K562 (cell line): ENCODE measurements at regions not wholly inside any gene's neighbourhood (a gene's known extent, or its start where the extent isn't known, plus 50 kb on each side); places are given as distances from the start of the nearest gene placed in this dataset.

Source experiments
- ATAC-seq: fragments of 200-7000 bp; cut with Tn5 transposase; 3 replicates; pipeline ENCODE4 v1.9.1; 2020; ENCODE audit warnings: moderate library complexity
- BruUV-seq: library from RNA; stranded (reverse); fragments of 400-500 nt; replicated peaks from 2 replicates; lab custom pipeline; 2021; lab: Mats Ljungman, UMichigan
- CTCF ChIA-PET: fragments of 300-600 bp; formaldehyde crosslinking; extraction: SDS; loops from one replicate; lab custom pipeline; 2021; ENCODE audit warnings: low intra/inter-chr PET ratio; lab: Yijun Ruan, JAX
- POLR2A ChIA-PET: fragments of 300-600, 350-650 bp; sonication (Branson Sonifier 250); formaldehyde crosslinking; extraction: SDS; loops from one replicate; lab custom pipeline; 2021; ENCODE audit warnings: antibody characterized with exemption, inconsistent platforms; lab: Yijun Ruan, JAX
- DNase-seq, 4 experiments: peaks; one replicate each; pipeline versions ENCODE4 v3.0.0 to v3.0.0-alpha.2; 2011 to 2018; ENCODE audit warnings: low spot score in 3 of 4, mixed read lengths in 3 of 4; ENCODE audit errors: extremely low read depth in 1 of 4
- FAIRE-seq: peaks from 2 replicates; lab custom pipeline; 2011; peaks lifted over from hg19 to GRCh38; lab: Jason Lieb, UNC
- H2AFZ ChIP-seq: 2 replicates; pipeline ENCODE4 v1.6.0; 2011; ENCODE audit warnings: low read depth, low read length, control low read depth, inconsistent platforms
- H3K27ac ChIP-seq: fragments of 200-600 bp; 3 replicates; pipeline ENCODE4 v1.8.0; 2011; ENCODE audit warnings: low read depth, mild to moderate bottlenecking, control low read depth, inconsistent platforms, low read length, moderate library complexity, mixed read lengths; ENCODE audit errors: extremely low read depth
- H3K27me3 ChIP-seq, 2 experiments: fragments of 300-600 bp in 1 of 2; 2 replicates in 1 of 2; 3 replicates in 1 of 2; pipeline versions ENCODE4 v1.6.0 to v1.8.0; 2011; ENCODE audit warnings: inconsistent platforms in 2 of 2, low read length in 2 of 2, mild to moderate bottlenecking in 1 of 2, mixed read lengths in 1 of 2, moderate library complexity in 1 of 2; ENCODE audit not compliant: control insufficient read depth in 2 of 2, insufficient read depth in 2 of 2
- H3K36me3 ChIP-seq: fragments of 300-600 bp; 3 replicates; pipeline ENCODE4 v1.8.0; 2011; ENCODE audit warnings: mild to moderate bottlenecking, low read length, inconsistent platforms; ENCODE audit not compliant: control insufficient read depth, insufficient read depth
- H3K4me1 ChIP-seq, 2 experiments: fragments of 200-600 bp in 1 of 2; replicated peaks in 1 of 2; 2 replicates in 1 of 2; 3 replicates in 1 of 2; pipeline versions ENCODE4 v1.5.1 to v1.8.0; 2011; ENCODE audit warnings: inconsistent platforms in 2 of 2, low read length in 2 of 2, mild to moderate bottlenecking in 1 of 2, mixed read lengths in 1 of 2, moderate library complexity in 1 of 2; ENCODE audit not compliant: control insufficient read depth in 2 of 2, insufficient read depth in 2 of 2
- H3K4me2 ChIP-seq: 2 replicates; pipeline ENCODE4 v1.6.1; 2011; ENCODE audit warnings: low read length, control low read depth, inconsistent platforms, mixed read lengths; ENCODE audit not compliant: insufficient read depth
- H3K4me3 ChIP-seq: fragments of 200-600 bp; sonication (generic), shearing (Covaris generic); 2 replicates; pipeline ENCODE4 v1.5.1; 2016; ENCODE audit warnings: control low read depth, inconsistent platforms
- H3K79me2 ChIP-seq: fragments of 200-600 bp; 3 replicates; pipeline ENCODE4 v1.8.0; 2011; ENCODE audit warnings: low read length, inconsistent platforms; ENCODE audit not compliant: control insufficient read depth, insufficient read depth
- H3K9ac ChIP-seq, 2 experiments: 2 replicates each; pipeline versions ENCODE4 v1.6.0 to v1.6.1; 2011; ENCODE audit warnings: low read depth in 2 of 2, low read length in 2 of 2, control low read depth in 1 of 2, inconsistent platforms in 1 of 2, mild to moderate bottlenecking in 1 of 2, mixed read lengths in 1 of 2; ENCODE audit not compliant: insufficient read depth in 1 of 2
- H3K9me1 ChIP-seq: one replicate; pipeline ENCODE4 v1.6.0; 2011; ENCODE audit warnings: inconsistent platforms, mild to moderate bottlenecking, low read length, moderate library complexity; ENCODE audit not compliant: control insufficient read depth, insufficient read depth
- H3K9me3 ChIP-seq: replicated peaks from 2 replicates; pipeline ENCODE4 v1.5.1; 2011; ENCODE audit warnings: low read depth, low read length, inconsistent platforms; ENCODE audit not compliant: control insufficient read depth, insufficient read depth
- H4K20me1 ChIP-seq: replicated peaks from 2 replicates; pipeline ENCODE4 v1.6.1; 2011; ENCODE audit warnings: low read length, inconsistent platforms, mixed read lengths; ENCODE audit not compliant: control insufficient read depth, insufficient read depth
- ETV6 ChIP-seq, 3 experiments: fragments of 150-350 bp in 1 of 3; sonication (generic) in 1 of 3; formaldehyde crosslinking in 1 of 3; IDR thresholded peaks; 2 replicates each; pipeline versions ENCODE4 v1.6.1 to v1.8.0; 2014 to 2022; ENCODE audit warnings: borderline replicate concordance in 2 of 3, low read depth in 2 of 3, antibody characterized with exemption in 1 of 3, low read length in 1 of 3, mild to moderate bottlenecking in 1 of 3, missing genetic modification reagents in 1 of 3
- HMBOX1 ChIP-seq: sonication (generic); IDR thresholded peaks from 2 replicates; pipeline ENCODE4 v1.6.1; 2016
- KHSRP ChIP-seq: fragments of 450-650 bp; IDR thresholded peaks from 2 replicates; pipeline ENCODE4 v1.6.1; 2017
- PURB ChIP-seq: sonication (generic); formaldehyde crosslinking; IDR thresholded peaks from 2 replicates; pipeline ENCODE4 v1.9.0; 2021; ENCODE audit warnings: low read depth, mild to moderate bottlenecking, missing genetic modification reagents
- ZNF212 ChIP-seq: fragments of 450-650 bp; formaldehyde crosslinking; IDR thresholded peaks from 2 replicates; pipeline ENCODE4 v1.4.0; 2020; ENCODE audit warnings: mild to moderate bottlenecking
- ZNF408 ChIP-seq: fragments of 250-450 bp; sonication (Bioruptor Pico); IDR thresholded peaks from 2 replicates; pipeline ENCODE4 v1.4.0; 2020; ENCODE audit warnings: low read depth, mild to moderate bottlenecking, moderate library complexity
- ZNF512 ChIP-seq: IDR thresholded peaks from 2 replicates; pipeline ENCODE4 v1.6.1; 2016; ENCODE audit warnings: missing genetic modification characterization, missing compliant biosample characterization
- ZNF583 ChIP-seq: fragments of 250-450 bp; sonication (Bioruptor Pico); IDR thresholded peaks from 2 replicates; pipeline ENCODE4 v1.4.0; 2020
- WGBS: fragments of 100-300 bp; shearing (Covaris generic); methylation state at CpG from one replicate; pipeline ENCODE4 v1.1.6; 2016; ENCODE audit warnings: low coverage, mixed read lengths; ENCODE audit not compliant: insufficient coverage; ENCODE audit errors: missing lambda C conversion rate; 5-methylcytosine and 5-hydroxymethylcytosine counted together
- in situ Hi-C: fragments of 300-500 bp; cut with MboI; formaldehyde crosslinking; loops from 4 replicates; pipeline ENCODE4 v1.15.0; 2018; ENCODE audit warnings: inconsistent platforms, mixed read lengths
- intact Hi-C: fragments of 100-400 bp; cut with micrococcal nuclease; formaldehyde crosslinking; loops from 2 replicates; pipeline ENCODE4 v1.14.2; 2022

- no peak for TF ChIP-seq ZNF512 (tag)
- no peak for TF ChIP-seq PURB (CRISPR knock-in tag)
Observed at GRCh38 chr1:56434740-56435139, 144.6 kb downstream of the PLPP3 start (continued).

- Histone ChIP-seq H3K9me1 (no peaks in the 10 kb centered on the region), H3K27ac (no peak overlapping the region), H3K9ac (no peak overlapping the region), H3K79me2 (no peaks in the 10 kb centered on the region), H3K36me3 (no peaks in the 10 kb centered on the region), H3K4me2 (no peak overlapping the region), H2AFZ (no peak overlapping the region), H3K27me3 (peaks cover 0 to 14% of the 10 kb centered on the region in 2 experiments; a peak in 2 of 5 replicates), H3K9me3 (no peaks in the 10 kb centered on the region), H3K4me3 (no peak overlapping the region), H3K4me1 (no peaks in the 10 kb centered on the region), H4K20me1 (peaks cover 4% of the 10 kb centered on the region; the same call in 1 of the 2 replicates)
- in situ Hi-C loops = no loop called here
- no TSS peak for BruUV-seq
- no peak for TF ChIP-seq ZNF212 (CRISPR knock-in tag)
- no peak for TF ChIP-seq HMBOX1
- TF ChIP-seq ZNF408 (CRISPR knock-in tag) = no peak
- no peak for TF ChIP-seq ETV6 (IDR thresholded peaks at IDR 0.05; ENCODE audit: borderline replicate concordance in 1 of 2, low read depth in 2 of 2, low read length in 1 of 2)
- TF ChIP-seq ETV6 (CRISPR knock-in tag; IDR thresholded peaks at IDR 0.05; ENCODE audit: borderline replicate concordance) = no peak
- TF ChIP-seq ZNF583 (CRISPR knock-in tag) = no peak
- TF ChIP-seq KHSRP = no peak
- intact Hi-C loops = no loop called here
- 0% methylated on average over 5 of the region's 5 CpGs for whole genome bisulfite sequencing
- POLR2A ChIA-PET = interaction anchor here (2.1 kb wide), 1 partner anchor 10 kb away, joined by 5 read pairs; no protein-coding TSS in a partner anchor
- CTCF ChIA-PET = no interaction called here
- ATAC-seq (no peak), FAIRE-seq (no peak), DNase-seq (no peak)
Observed at GRCh38 chr1:56434025-56434424, 145.3 kb downstream of the PLPP3 start.
